Retinal pigment epithelial cell (primary cell): ENCODE measurements at regions not wholly inside any gene's neighbourhood (a gene's known extent, or its start where the extent isn't known, plus 50 kb on each side); places are given as distances from the start of the nearest gene placed in this dataset.
A peak's percentile ranks its signal among the peaks of the same experiment; 100 is the strongest.

Source experiments
- DNase-seq: peaks from one replicate; pipeline ENCODE4 v3.0.0-alpha.2; 2010; ENCODE audit warnings: low read depth
- H3K4me3 ChIP-seq: 2 replicates; pipeline ENCODE4 v1.5.1; 2011; ENCODE audit warnings: mild to moderate bottlenecking, low read length, control low read depth, moderate library complexity
- TF ChIP-seq, protein P1 (sequence below): conservative IDR thresholded peaks from 2 replicates; pipeline ENCODE4 v1.5.1; 2011; ENCODE audit warnings: low read depth, low read length, control low read depth, inconsistent platforms

DNA sequence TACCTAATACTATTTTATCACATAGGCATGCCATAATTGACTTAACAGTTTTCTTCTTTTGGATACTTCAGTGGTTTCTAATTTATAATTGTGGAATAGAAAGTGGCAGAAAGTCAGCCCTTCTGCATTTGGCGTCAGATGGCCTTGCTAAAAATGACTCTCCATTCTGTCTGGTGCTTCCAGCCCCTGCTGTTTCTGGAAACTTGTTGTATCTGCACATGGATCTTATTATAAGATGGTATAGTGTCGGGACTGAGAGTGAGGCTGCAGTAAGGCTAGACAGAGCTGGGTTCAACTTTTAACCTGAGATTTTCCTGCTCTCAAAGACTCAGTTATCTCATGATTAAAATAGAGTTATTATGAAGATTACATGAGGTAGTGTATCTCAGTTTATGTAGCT, 74.8 kb upstream of the WDR72 start:
- no peak overlapping the region for H3K4me3 ChIP-seq
- no peak for DNase-seq
- TF ChIP-seq, protein P1, sequence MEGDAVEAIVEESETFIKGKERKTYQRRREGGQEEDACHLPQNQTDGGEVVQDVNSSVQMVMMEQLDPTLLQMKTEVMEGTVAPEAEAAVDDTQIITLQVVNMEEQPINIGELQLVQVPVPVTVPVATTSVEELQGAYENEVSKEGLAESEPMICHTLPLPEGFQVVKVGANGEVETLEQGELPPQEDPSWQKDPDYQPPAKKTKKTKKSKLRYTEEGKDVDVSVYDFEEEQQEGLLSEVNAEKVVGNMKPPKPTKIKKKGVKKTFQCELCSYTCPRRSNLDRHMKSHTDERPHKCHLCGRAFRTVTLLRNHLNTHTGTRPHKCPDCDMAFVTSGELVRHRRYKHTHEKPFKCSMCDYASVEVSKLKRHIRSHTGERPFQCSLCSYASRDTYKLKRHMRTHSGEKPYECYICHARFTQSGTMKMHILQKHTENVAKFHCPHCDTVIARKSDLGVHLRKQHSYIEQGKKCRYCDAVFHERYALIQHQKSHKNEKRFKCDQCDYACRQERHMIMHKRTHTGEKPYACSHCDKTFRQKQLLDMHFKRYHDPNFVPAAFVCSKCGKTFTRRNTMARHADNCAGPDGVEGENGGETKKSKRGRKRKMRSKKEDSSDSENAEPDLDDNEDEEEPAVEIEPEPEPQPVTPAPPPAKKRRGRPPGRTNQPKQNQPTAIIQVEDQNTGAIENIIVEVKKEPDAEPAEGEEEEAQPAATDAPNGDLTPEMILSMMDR: no peak

DNA sequence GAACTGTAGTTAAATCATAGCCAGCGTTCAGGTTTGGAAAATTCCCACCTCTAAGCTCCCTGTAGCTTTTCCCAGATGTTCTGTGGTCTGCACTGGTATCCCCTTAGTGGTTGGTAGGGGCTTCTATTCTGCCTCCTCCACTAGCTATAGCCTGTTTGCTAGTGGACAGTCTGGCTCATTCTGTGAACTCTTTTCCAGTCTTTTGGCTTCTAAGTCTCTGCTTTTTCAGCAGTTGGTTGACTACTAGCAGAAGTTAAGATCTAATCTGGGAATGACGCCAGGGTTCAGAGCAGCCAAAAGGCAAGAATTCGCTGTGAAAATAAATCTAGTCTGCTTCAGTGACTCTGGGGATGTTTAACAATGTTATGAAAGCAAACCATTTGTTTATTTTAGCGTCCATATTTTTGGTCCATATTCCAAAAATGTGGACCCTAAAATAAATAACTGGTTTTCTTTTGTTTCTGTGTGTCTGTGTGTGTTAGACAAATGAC, 73.7 kb upstream of the WDR72 start:
- TF ChIP-seq, protein P1: no peak
- no peak overlapping the region for H3K4me3 ChIP-seq
- peak; percentile 0 for DNase-seq

DNA sequence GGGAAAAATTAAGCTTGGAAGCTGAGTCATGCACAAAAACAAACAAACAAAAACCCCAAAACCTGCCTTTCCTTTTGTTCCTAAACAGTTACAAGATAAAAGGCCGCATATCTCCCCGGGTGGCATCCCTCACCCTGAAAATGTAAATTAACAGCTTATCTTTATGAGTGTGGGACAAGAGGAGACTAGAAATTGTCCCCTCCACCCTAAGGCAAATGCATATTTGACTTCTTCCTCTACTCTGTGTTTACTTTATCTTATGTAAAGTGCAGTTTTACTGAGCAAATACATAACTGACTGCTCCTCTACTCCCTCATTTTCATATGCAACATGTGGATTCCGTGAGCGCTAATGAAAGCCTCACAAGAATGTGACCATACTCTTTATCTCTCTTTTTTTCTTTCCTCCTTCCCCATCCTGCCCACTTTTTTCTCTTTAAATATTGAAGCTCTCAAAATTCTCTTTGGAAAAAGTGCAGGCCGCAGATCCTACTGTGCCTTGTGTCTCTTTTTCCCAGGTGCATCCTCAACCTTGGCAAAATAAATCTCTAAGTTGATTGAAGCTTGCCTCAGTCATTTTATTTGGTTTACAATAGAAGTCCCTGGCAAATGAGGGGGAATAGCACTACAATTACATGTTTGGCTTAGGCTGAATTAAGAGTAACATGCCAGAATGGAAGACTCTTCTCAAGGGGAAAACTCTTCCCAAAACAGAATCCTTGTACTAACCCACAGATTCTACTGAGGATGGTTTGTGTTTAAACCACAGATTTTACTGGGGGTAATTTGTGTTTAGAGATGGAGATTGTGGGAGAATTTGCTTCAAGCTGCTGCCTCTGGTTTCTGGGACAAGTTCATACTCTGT, 72.7 kb upstream of the WDR72 start:
- TF ChIP-seq, protein P1: no peak
- no peak for DNase-seq
- no peak overlapping the region for H3K4me3 ChIP-seq

DNA sequence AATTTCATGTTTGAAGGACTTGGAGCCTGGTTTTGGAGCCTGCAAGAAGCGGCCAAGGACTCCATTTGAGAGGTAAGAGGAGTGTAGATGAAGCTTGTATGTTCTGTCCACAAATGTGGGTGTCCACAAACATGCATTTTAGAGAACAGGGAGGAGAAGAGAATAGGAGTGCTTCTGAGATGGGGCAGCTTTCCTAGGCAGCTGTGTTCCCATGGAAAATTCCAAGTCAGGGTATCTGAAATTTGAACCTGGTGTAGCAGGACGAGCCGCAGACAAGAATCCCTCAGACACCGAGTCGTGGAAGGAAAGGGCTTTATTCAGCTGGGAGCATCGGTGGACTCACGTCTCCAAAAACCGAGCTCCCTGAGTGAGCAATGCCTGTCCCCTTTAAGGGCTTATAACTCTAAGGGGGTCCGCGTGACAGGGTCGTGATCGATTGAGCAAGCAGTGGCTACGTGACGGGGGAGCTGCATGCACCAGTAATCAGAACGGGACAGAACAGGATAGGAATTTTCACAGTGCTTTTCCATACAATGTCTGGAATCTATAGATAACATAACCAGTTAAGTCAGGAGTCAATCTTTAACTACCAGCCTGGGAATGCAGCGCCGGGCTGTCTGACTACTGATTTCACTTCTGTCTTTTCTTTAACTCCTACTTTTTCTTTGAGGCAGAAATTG, 71.4 kb upstream of the WDR72 start:
- no peak overlapping the region for H3K4me3 ChIP-seq
- TF ChIP-seq, protein P1: no peak
- DNase-seq: no peak

DNA sequence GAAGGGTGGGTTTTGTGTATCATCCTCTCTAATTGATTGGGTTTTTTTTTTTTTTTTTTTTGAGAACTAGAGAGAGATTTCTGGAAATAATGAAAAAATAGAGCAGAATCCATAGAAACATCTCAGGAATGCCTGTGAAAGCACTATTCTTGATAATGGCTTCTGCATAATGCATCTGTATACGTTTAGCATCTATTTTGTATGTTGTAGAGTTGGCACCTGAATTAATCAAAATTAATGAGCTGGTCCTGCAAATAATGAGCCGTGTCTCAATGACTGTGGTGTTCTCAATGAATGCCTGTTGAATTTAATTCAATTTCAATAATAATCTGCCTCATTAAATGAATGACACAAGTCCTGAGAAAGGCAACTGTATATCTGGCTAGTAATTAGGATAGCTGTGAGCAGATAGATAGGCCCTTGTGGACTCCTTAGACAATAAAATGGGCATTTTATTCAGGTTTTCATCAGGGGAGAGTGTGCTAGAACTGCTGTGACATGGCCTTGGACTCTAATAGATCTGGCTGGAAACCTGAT, 70.5 kb upstream of the WDR72 start:
- TF ChIP-seq, protein P1: no peak
- no peak for DNase-seq
- H3K4me3 ChIP-seq: no peak overlapping the region

DNA sequence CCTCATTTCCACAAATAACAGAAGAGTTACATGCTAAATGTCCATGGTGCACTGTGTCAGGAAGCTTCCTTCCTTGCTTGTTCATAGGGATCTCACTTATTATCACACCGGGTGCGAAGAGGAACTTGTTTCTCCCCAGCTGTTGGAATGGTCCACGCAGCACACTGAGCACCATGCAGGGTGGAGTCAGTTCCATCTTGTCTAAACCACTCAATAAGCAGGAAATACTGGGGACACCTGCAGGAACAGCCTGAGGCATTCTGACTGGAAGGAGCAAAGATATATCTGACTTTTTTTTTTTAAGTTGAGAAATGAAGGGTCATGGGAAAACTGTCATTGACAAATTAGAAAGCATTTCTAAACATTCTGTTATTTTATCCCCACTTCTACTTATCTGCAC, 70.0 kb upstream of the WDR72 start:
- TF ChIP-seq, protein P1: no peak
- no peak for DNase-seq
- no peak overlapping the region for H3K4me3 ChIP-seq

DNA sequence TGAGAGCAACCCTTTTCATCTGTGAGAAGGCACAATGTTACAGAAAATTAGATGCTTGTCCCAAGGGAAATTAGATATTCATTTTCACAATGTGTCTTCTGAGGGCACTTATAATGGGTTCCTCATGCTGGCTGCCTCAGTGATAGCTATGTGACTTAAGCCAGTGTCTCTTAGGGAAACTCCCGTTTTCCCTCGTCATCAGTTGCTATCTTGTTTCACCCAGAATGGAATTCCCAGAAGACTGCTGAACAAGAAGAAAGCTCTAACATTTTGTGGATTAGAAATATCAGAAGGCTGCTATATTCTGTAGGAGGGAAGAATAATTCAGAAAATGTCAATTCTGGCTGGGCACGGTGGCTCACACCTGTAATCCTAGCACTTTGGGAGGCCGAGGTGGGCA, 67.9 kb upstream of the WDR72 start:
- H3K4me3 ChIP-seq: no peak overlapping the region
- no peak for DNase-seq
- TF ChIP-seq, protein P1: no peak
